Central memory CD4-positive, alpha-beta T cell (primary cell): ENCODE measurements at regions not wholly inside any gene's neighbourhood (a gene's known extent, or its start where the extent isn't known, plus 50 kb on each side); places are given as distances from the start of the nearest gene placed in this dataset.

Experiments used
- DNase-seq: peaks from one replicate; pipeline ENCODE4 v3.0.0; 2022

- DNase-seq = no peak
These were observed 254.3 kb upstream of the TPM1 start for GRCh38 chr15:62788224-62788623.

DNA sequence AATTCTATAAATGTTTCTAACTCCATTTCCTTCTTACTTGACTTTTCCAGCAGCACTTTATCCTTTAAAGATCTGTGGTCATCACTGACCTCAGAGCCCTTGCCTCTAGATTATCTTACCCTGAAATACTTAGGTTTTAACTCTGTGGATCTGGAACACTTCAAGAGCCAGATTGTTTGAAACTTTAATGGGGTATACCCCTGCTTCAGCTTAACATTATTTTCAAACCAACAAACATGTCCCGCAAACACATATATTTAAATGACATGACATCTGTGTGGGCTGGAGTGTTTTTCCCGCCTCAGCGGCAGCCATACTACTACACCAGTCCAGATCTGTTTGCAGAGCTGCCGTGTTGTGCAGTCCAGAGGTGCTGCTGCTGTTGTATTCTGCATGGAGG, 252.0 kb upstream of the TPM1 start:
- DNase-seq = no peak

- DNase-seq = no peak
These were observed 250.9 kb upstream of the TPM1 start for GRCh38 chr15:62791694-62792093.

DNA sequence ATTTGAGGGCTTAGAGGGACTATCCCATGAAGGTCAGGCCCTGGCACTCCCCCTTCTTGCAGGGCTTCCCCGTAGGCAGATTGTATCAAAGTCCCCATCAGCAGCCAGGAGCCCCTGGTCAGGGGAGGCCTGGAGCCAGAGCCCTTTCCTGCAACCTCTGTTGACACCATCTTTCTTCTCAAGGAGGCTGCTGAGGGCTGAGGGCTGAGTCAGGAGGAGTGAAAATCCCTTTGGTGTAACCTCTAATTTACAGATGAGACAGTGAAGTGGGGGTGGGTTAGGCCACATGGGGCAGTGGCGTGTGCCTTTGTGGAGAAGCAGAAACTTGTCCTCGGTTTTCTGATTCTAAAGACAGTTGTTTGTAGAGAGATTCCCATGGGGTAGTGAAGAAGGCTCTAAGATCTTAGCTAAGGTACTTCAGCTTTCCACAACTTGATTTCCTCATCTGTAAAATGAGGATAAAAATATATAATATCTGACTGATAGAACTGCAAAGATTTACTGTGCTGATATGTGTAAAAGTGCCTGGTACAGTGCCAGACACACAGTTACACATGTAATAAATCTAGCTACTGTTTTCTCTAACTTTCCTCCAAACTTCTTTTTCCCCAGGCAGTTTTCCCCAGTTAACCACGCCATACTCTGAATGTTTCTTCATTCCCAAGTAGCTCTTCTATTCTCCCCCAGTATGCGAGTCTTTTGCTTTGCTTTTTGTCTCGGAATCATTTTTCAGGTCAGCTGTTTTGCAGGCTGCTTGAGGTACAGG, 249.4 kb upstream of the TPM1 start:
- DNase-seq = no peak

- DNase-seq = no peak
These were observed 248.8 kb upstream of the TPM1 start for GRCh38 chr15:62793752-62794144.

DNA sequence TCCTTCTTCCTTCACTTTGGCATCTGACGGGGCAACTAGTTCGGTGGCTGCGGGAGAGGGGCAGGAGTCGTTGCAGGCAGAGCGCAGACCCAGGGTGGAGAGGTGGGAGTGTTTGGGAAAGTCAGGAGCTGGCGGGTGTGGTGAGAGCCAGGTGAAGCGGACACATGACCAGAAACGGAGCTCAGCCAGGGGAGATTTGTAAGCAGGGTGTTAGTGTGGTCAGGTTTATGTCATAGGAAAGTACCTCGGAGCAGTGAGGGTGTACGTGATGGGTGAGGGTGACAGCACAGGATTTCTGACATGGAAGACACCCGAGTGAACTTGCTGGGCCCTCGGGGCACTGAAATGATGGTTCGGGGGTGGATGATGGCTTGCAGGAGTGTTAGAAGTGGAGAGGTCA, 247.4 kb upstream of the TPM1 start:
- no peak for DNase-seq

- DNase-seq = no peak
These were observed 246.5 kb upstream of the TPM1 start for GRCh38 chr15:62795700-62796695.

GRCh38 chr15:62797171-62797570, 245.4 kb upstream of the TPM1 start:
- no peak for DNase-seq

DNA sequence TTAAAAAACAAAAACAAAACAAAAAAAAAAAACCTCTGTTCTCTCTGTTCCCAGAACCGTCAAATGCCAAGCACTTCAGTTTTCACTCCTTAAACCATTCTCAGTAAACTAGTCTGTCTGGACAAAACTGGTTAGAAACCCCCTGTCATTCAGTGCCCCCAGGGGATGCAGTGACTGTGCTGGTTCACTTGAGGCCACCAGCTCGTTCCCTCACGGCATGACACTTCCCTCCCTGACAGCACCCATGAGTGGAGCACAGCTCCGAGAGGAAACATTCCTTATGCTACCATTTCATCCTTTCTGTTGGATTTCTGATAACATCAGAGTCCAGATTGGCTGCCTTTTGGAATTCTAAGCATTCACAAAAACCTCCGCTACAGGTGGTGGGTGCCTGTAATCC, 244.0 kb upstream of the TPM1 start:
- no peak for DNase-seq

- no peak for DNase-seq
These were observed 243.5 kb upstream of the TPM1 start for GRCh38 chr15:62799037-62799436.

DNA sequence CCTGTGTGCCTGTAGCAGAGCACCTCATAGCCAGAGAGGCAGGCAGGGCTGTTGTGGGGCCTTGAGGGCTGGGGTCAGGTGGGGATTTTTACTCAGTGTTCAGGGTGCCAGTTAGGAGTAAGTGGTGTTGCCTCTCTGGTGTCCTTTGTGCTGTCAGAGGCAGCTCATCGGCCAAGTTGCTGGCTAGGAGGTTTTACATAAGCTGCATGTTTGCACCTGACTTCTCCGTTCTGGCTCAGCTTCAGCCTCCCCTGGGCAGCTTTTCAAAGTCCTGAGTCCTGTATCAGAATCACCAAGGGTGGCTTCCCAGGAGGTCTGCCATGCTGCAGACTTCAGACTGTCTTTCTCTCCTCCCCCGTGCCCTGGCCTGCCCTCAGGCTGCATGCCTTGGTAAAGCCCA, 242.6 kb upstream of the TPM1 start:
- DNase-seq = no peak

GRCh38 chr15:62802612-62803011, 239.9 kb upstream of the TPM1 start:
- no peak for DNase-seq

GRCh38 chr15:62803856-62804400, 238.6 kb upstream of the TPM1 start:
- DNase-seq = no peak

DNA sequence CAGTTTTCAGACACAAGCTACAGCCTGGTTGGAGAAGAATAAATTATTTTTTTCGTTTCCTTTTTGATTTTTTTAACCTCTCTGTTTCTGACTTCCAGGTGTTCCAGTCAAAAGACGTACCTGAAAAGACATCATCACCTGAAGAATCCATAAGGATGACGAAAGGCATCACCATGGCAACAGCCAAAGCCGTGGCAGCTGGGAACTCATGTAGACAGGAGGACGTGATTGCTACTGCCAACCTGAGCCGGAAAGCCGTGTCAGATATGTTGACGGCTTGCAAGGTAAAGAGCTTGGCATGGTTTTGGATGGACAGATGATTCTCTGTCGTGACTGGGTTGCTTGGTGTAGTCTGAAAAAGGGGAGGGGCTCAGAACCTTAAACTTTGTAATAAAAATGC, 237.0 kb upstream of the TPM1 start:
- DNase-seq = no peak

DNA sequence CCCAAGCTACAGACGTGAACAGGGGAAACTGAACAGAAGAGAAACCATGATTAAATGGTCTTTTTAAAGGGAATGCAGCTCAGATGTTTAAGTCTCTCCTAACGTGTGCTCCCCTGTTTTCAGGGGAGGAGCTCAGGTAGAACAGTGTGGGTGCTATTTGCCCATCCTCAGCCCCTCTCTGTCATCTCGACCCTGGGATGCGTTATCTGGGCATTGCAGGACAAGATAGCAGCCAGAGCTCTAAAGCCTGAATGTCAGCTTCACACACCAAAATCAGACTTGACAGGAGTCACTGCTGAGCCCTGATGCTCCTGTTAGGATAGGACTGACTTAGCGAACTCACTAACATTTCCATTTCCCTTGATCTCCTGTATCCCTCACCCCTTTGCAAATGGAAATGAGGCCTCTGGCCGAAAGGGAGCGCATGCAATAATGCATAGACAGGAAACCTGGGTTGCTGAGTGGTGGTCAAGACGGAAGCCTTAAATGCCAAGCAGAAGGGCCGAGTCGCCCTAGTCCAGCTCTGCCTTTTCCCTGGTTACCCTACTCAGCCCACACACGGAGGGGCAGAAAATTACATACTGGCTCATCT, 234.9 kb upstream of the TPM1 start:
- DNase-seq = no peak

GRCh38 chr15:62809115-62809967, 233.2 kb upstream of the TPM1 start:
- DNase-seq = no peak

DNA sequence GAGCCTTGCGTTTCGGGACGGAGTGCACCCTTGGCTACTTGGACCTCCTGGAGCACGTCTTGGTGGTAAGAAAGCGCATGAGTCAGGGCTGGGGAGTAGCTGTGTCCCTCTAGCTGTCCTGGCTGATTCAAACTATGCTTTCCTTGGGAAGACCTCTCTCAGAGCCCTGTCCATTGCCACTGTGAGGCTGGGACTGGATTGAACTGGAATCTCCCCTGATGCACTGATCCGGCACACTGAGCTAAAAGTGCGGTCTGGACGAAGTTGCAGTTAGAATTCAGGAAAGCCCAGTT, 232.6 kb upstream of the TPM1 start:
- no peak for DNase-seq

DNA sequence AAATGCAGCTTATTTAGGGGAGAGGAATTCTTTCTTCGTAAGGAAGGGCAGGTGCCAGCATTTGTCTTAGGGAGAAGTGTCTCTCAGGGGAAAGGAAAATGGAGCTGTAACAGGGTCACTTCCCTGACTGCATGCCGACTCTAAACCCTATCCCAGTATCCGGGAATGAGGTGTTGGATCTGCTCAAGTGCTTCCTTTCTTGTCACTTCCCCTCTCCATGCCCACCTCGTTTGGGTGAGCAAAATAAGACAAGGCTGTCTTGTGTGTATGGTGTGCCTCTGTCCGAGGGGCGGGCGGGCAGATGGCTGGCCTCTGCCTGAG, 230.1 kb upstream of the TPM1 start:
- no peak for DNase-seq

- no peak for DNase-seq
These were observed 226.0 kb upstream of the TPM1 start for GRCh38 chr15:62816342-62817069.

DNA sequence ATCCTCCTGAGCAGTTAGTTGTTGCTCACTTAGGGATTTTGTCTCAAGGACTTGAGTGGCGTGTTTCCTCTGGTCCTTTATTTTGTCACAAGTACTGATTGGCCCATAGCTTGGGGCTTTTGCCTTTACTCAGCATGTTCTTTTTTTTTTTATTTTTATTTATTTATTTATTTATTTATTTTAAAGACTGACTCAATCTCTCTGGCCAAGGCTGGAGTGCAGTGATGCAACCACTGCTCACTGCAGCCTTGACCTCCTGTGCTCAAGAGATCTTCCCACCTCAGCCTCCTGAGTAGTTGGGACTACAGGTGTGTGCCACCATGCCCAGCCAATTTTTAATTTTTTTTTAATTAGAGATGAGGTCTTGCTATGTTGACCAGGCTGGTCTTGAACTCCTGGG, 223.9 kb upstream of the TPM1 start:
- no peak for DNase-seq

- no peak for DNase-seq
These were observed 221.0 kb upstream of the TPM1 start for GRCh38 chr15:62821384-62822131.
